GM21717 (cell line): ENCODE measurements at regions not wholly inside any gene's neighbourhood (a gene's known extent, or its start where the extent isn't known, plus 50 kb on each side); places are given as distances from the start of the nearest gene placed in this dataset.

Experiments
- ATAC-seq: cut with Tn5 transposase; IDR thresholded peaks from one replicate; pipeline ENCODE4 v1.9.1; 2021; ENCODE audit warnings: mild to moderate bottlenecking, moderate library complexity; ENCODE audit not compliant: unreplicated experiment

- ATAC-seq = no peak
Observed at GRCh38 chr2:143965493-143966164, 554.3 kb downstream of the ZEB2 start.

GRCh38 chr2:143964891-143965290, 555.0 kb downstream of the ZEB2 start:
- no peak for ATAC-seq

GRCh38 chr2:143960177-143960576, 559.7 kb downstream of the ZEB2 start:
- ATAC-seq = no peak

- no peak for ATAC-seq
Observed at GRCh38 chr2:143957321-143957720, 562.6 kb downstream of the ZEB2 start.

- ATAC-seq = no peak
Observed at GRCh38 chr2:143955401-143956065, 564.4 kb downstream of the ZEB2 start.

GRCh38 chr2:143954844-143955243, 565.1 kb downstream of the ZEB2 start:
- no peak for ATAC-seq

GRCh38 chr2:143954186-143954585, 565.7 kb downstream of the ZEB2 start:
- no peak for ATAC-seq

GRCh38 chr2:143953451-143954030, 566.4 kb downstream of the ZEB2 start:
- no peak for ATAC-seq

GRCh38 chr2:143952536-143952935, 567.4 kb downstream of the ZEB2 start:
- no peak for ATAC-seq

GRCh38 chr2:143950704-143951103, 569.2 kb downstream of the ZEB2 start:
- ATAC-seq = no peak

GRCh38 chr2:143949121-143949848, 570.6 kb downstream of the ZEB2 start:
- ATAC-seq = no peak

- no peak for ATAC-seq
Observed at GRCh38 chr2:143948710-143949109, 571.2 kb downstream of the ZEB2 start.

- no peak for ATAC-seq
Observed at GRCh38 chr2:143946436-143947391, 573.2 kb downstream of the ZEB2 start.

- no peak for ATAC-seq
Observed at GRCh38 chr2:143942486-143942885, 577.4 kb downstream of the ZEB2 start.

- ATAC-seq = no peak
Observed at GRCh38 chr2:143940720-143941119, 579.2 kb downstream of the ZEB2 start.

- ATAC-seq = no peak
Observed at GRCh38 chr2:143939626-143940330, 580.1 kb downstream of the ZEB2 start.

GRCh38 chr2:143937723-143938350, 582.1 kb downstream of the ZEB2 start:
- ATAC-seq = no peak

- peak; percentile 61 for ATAC-seq
Observed at GRCh38 chr2:143936848-143937722, 582.8 kb downstream of the ZEB2 start.

- ATAC-seq = no peak
Observed at GRCh38 chr2:143936538-143936847, 583.4 kb downstream of the ZEB2 start.
